Kidney (tissue), 13 donors: ENCODE measurements at regions not wholly inside any gene's neighbourhood (a gene's known extent, or its start where the extent isn't known, plus 50 kb on each side); places are given as distances from the start of the nearest gene placed in this dataset.
"Not testable (repeated sequence)": the region's sequence is repeated elsewhere in the genome, so short reads cannot be mapped to it uniquely, and the experiment has no call there.

Source experiments
- DNase-seq, 5 donors: peaks; one replicate each; pipeline ENCODE4 v3.0.0-alpha.2; 2013 to 2020
- FAIRE-seq: peaks from 2 replicates; lab custom pipeline; 2012; peaks lifted over from hg19 to GRCh38; lab: Jason Lieb, UNC
- H3K27ac ChIP-seq, 2 donors: one replicate each; pipeline ENCODE4 v1.7.0; 2013; ENCODE audit warnings: low read depth in 2 of 2, low read length in 2 of 2, inconsistent platforms in 1 of 2
- H3K27me3 ChIP-seq: one replicate; pipeline ENCODE4 v1.7.1; 2013; ENCODE audit warnings: low read length, inconsistent platforms; ENCODE audit not compliant: control insufficient read depth, insufficient read depth
- H3K36me3 ChIP-seq, 3 donors: one replicate each; pipeline versions ENCODE4 v1.7.0 to v1.7.1; 2013; ENCODE audit warnings: low read length in 3 of 3, control low read depth in 1 of 3, inconsistent platforms in 1 of 3; ENCODE audit not compliant: insufficient read depth in 3 of 3, control insufficient read depth in 2 of 3
- H3K4me1 ChIP-seq, 3 donors: one replicate each; pipeline versions ENCODE4 v1.7.0 to v1.7.1; 2013; ENCODE audit warnings: low read length in 3 of 3, inconsistent platforms in 1 of 3, low read depth in 1 of 3; ENCODE audit not compliant: control insufficient read depth in 2 of 3, insufficient read depth in 2 of 3
- H3K4me3 ChIP-seq, 3 donors: one replicate each; pipeline versions ENCODE4 v1.7.0 to v1.8.1; 2013; ENCODE audit warnings: low read length in 3 of 3, control low read depth in 1 of 3, inconsistent platforms in 1 of 3
- H3K9ac ChIP-seq, 3 donors: one replicate each; pipeline versions ENCODE4 v1.7.0 to v1.7.1; 2013; ENCODE audit warnings: low read length in 3 of 3, control low read depth in 1 of 3, inconsistent platforms in 1 of 3
- H3K9me3 ChIP-seq, 3 donors: one replicate each; pipeline versions ENCODE4 v1.7.0 to v1.7.1; 2013; ENCODE audit warnings: low read length in 3 of 3, control low read depth in 1 of 3, inconsistent platforms in 1 of 3; ENCODE audit not compliant: control insufficient read depth in 2 of 3, insufficient read depth in 1 of 3
- intact Hi-C: fragments of 100-400 bp; cut with DNase I; formaldehyde crosslinking; loops from one replicate; pipeline ENCODE4 v1.11.1; 2022
- TF ChIP-seq, protein P1 (sequence below): IDR thresholded peaks from 3 replicates; pipeline ENCODE4 v1.5.1; 2012; ENCODE audit warnings: mild to moderate bottlenecking, moderate library complexity, borderline replicate concordance; ENCODE audit not compliant: insufficient read depth; ENCODE audit errors: extremely low read depth
- donor health status: control.
- donor health status: control.
- donor health status: control.
- donor health status: control.
- donor health status: control.
- donor health status: DM: yes; HTN: yes; CAD: no.
- donor health status: Normal renal cell carcinoma (clear cell type).

DNA sequence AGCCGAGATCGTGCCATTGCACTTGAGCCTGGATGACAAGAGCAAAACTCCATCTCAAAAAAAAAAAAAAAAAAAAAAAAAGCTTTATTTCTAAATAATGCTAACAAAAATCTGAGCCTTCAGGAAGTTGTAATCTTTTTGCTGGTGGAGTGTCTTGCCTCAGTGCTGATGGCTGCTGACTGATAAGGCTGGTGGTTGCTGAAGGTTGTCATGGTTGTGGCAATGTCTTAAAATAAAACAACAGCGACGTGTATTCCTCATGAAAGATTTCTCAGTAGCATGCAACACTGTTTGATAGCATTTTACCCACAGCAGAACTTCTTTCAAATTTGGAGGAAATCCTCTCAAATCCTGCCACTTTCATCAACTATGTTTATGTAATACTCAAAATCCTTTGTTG is 77.4 kb upstream of the PTPRG start:
- FAIRE-seq (no peak), DNase-seq (no peak)
- no peak overlapping the region for H3K4me3 ChIP-seq
- no peaks in the 10 kb centered on the region for H3K4me1 ChIP-seq
- H3K27me3 ChIP-seq, result no peaks in the 10 kb centered on the region
- no peaks in the 10 kb centered on the region for H3K36me3 ChIP-seq
- TF ChIP-seq, protein P1, sequence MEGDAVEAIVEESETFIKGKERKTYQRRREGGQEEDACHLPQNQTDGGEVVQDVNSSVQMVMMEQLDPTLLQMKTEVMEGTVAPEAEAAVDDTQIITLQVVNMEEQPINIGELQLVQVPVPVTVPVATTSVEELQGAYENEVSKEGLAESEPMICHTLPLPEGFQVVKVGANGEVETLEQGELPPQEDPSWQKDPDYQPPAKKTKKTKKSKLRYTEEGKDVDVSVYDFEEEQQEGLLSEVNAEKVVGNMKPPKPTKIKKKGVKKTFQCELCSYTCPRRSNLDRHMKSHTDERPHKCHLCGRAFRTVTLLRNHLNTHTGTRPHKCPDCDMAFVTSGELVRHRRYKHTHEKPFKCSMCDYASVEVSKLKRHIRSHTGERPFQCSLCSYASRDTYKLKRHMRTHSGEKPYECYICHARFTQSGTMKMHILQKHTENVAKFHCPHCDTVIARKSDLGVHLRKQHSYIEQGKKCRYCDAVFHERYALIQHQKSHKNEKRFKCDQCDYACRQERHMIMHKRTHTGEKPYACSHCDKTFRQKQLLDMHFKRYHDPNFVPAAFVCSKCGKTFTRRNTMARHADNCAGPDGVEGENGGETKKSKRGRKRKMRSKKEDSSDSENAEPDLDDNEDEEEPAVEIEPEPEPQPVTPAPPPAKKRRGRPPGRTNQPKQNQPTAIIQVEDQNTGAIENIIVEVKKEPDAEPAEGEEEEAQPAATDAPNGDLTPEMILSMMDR, result no peak
- no peak overlapping the region for H3K27ac ChIP-seq
- intact Hi-C loops, result no loop called here
- no peaks in the 10 kb centered on the region for H3K9me3 ChIP-seq
- H3K9ac ChIP-seq, result no peak overlapping the region

DNA sequence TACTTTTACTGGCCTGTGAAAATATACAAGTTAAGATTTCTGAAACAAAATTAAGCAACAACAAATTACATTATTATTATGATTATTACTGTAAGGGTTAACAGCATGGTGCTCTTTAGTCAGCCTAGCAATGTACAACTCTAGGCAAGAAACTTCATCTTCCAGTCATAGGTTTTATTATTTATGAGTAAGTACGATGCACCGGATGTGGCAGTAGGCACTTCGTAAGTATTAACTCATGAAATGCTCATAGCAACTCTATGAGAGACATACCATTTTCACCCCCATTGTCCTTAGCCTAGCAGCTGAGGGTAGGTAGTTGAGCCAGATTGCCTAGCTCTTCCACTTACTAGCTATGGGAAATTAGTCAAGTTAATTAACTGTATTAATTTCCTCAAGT is 68.0 kb upstream of the PTPRG start:
- FAIRE-seq (no peak), DNase-seq (no peak)
- Histone ChIP-seq H3K27ac (no peak overlapping the region), H3K9ac (no peak overlapping the region), H3K36me3 (no peaks in the 10 kb centered on the region), H3K9me3 (no peaks in the 10 kb centered on the region), H3K27me3 (no peaks in the 10 kb centered on the region), H3K4me3 (no peak overlapping the region), H3K4me1 (no peaks in the 10 kb centered on the region)
- TF ChIP-seq, protein P1, result no peak
- intact Hi-C loops, result no loop called here

DNA sequence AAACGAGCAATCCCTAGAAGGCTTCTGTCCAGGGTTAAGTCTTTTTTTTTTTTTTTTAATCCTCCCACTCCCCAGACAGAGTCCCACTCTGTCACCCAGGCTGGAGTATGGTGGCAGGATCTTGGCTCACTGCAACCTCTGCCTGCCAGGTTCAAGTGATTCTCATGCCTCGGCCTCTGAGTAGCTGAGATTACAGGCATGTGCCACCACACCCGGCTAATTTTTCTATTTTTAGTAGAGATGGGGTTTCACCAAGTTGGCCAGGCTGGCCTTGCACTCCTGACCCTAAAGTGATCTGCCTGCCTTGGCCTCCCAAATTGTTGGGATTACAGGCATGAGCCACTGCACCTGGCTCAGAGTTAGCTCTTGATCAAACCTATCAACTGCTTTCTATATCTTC is 67.1 kb upstream of the PTPRG start:
- H3K9ac ChIP-seq, DNase-seq, FAIRE-seq, H3K27me3 ChIP-seq, H3K4me1 ChIP-seq, H3K4me3 ChIP-seq, intact Hi-C loops, H3K36me3 ChIP-seq, H3K9me3 ChIP-seq, H3K27ac ChIP-seq: not testable (repeated sequence)

DNA sequence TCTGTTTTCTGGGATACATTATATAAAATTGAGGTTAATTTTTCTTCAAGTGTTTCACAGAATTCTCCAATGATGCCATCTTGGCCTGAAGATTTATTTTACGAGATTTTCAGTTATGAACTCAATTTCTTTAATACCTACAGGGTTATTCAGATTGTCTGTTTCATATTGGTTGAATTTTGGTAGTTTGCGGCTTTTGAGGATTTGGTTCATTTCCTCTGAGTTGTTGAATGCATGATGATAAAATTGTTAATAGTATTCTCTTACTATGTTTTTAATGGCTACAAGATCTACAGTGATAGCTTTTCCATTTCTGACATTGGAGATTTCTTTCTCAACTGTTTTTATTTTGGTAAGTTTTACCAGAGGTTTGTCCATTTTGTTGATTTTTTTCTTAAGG is 63.9 kb upstream of the PTPRG start:
- H3K9me3 ChIP-seq, result peaks cover 0 to 6% (median 0%) of the 10 kb centered on the region in 3 donors
- H3K4me1 ChIP-seq, result no peaks in the 10 kb centered on the region
- DNase-seq (no peak), FAIRE-seq (no peak)
- no peaks in the 10 kb centered on the region for H3K36me3 ChIP-seq
- TF ChIP-seq, protein P1, result no peak
- intact Hi-C loops, result no loop called here
- no peak overlapping the region for H3K27ac ChIP-seq
- H3K27me3 ChIP-seq, result no peaks in the 10 kb centered on the region
- H3K9ac ChIP-seq, result no peak overlapping the region
- H3K4me3 ChIP-seq, result no peak overlapping the region
